Kidney (tissue), 13 donors: ENCODE measurements at regions not wholly inside any gene's neighbourhood (a gene's known extent, or its start where the extent isn't known, plus 50 kb on each side); places are given as distances from the start of the nearest gene placed in this dataset.
"Not testable (repeated sequence)": the region's sequence is repeated elsewhere in the genome, so short reads cannot be mapped to it uniquely, and the experiment has no call there.

Experiments used
- DNase-seq, 5 donors: peaks; one replicate each; pipeline ENCODE4 v3.0.0-alpha.2; 2013 to 2020
- FAIRE-seq: peaks from 2 replicates; lab custom pipeline; 2012; peaks lifted over from hg19 to GRCh38; lab: Jason Lieb, UNC
- H3K27ac ChIP-seq, 2 donors: one replicate each; pipeline ENCODE4 v1.7.0; 2013; ENCODE audit warnings: low read depth in 2 of 2, low read length in 2 of 2, inconsistent platforms in 1 of 2
- H3K27me3 ChIP-seq: one replicate; pipeline ENCODE4 v1.7.1; 2013; ENCODE audit warnings: low read length, inconsistent platforms; ENCODE audit not compliant: control insufficient read depth, insufficient read depth
- H3K36me3 ChIP-seq, 3 donors: one replicate each; pipeline versions ENCODE4 v1.7.0 to v1.7.1; 2013; ENCODE audit warnings: low read length in 3 of 3, control low read depth in 1 of 3, inconsistent platforms in 1 of 3; ENCODE audit not compliant: insufficient read depth in 3 of 3, control insufficient read depth in 2 of 3
- H3K4me1 ChIP-seq, 3 donors: one replicate each; pipeline versions ENCODE4 v1.7.0 to v1.7.1; 2013; ENCODE audit warnings: low read length in 3 of 3, inconsistent platforms in 1 of 3, low read depth in 1 of 3; ENCODE audit not compliant: control insufficient read depth in 2 of 3, insufficient read depth in 2 of 3
- H3K4me3 ChIP-seq, 3 donors: one replicate each; pipeline versions ENCODE4 v1.7.0 to v1.8.1; 2013; ENCODE audit warnings: low read length in 3 of 3, control low read depth in 1 of 3, inconsistent platforms in 1 of 3
- H3K9ac ChIP-seq, 3 donors: one replicate each; pipeline versions ENCODE4 v1.7.0 to v1.7.1; 2013; ENCODE audit warnings: low read length in 3 of 3, control low read depth in 1 of 3, inconsistent platforms in 1 of 3
- H3K9me3 ChIP-seq, 3 donors: one replicate each; pipeline versions ENCODE4 v1.7.0 to v1.7.1; 2013; ENCODE audit warnings: low read length in 3 of 3, control low read depth in 1 of 3, inconsistent platforms in 1 of 3; ENCODE audit not compliant: control insufficient read depth in 2 of 3, insufficient read depth in 1 of 3
- intact Hi-C: fragments of 100-400 bp; cut with DNase I; formaldehyde crosslinking; loops from one replicate; pipeline ENCODE4 v1.11.1; 2022
- TF ChIP-seq, protein P1 (sequence below): IDR thresholded peaks from 3 replicates; pipeline ENCODE4 v1.5.1; 2012; ENCODE audit warnings: mild to moderate bottlenecking, moderate library complexity, borderline replicate concordance; ENCODE audit not compliant: insufficient read depth; ENCODE audit errors: extremely low read depth
- donor health status: control.
- donor health status: control.
- donor health status: control.
- donor health status: control.
- donor health status: control.
- donor health status: DM: yes; HTN: yes; CAD: no.
- donor health status: Normal renal cell carcinoma (clear cell type).

DNA sequence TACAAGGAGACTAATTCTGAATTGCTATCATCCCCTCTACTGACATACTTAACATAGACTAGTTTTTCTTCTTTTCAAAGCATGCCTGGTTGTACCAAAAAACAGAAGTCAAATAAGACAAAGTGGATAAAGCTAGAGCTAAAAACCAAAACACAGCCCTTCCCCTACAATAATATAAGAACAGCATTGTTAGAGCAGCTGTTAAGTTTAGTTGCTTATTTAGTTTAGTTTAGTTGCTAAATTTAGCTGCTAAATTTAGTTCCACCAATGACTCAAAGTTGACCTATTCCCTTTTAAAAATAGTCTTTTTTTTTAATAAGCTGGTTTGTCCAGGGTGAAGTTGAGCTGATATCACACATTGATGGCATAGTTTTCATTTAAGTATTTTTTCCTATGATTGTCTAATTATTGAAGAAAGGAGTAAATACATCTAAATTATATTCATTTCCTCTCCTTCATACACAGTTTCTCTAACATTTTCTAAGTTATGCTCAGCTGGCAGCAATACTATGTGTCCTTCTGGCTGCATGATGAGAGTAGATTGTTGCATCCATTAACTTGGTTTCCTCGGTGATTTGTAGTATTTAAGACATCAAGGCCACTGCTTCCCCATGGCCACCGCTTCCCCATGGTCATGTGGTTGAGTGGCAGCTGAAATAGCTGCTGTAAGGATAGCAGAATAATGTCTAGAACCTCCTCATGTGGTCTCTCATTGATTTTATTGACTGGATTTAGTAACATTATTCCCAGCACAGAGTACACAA, 718.6 kb upstream of the NECTIN3 start:
- Histone ChIP-seq H3K36me3 (no peaks in the 10 kb centered on the region), H3K27me3 (no peaks in the 10 kb centered on the region), H3K27ac (no peak overlapping the region), H3K9me3 (no peaks in the 10 kb centered on the region), H3K4me3 (no peak overlapping the region), H3K4me1 (no peaks in the 10 kb centered on the region), H3K9ac (no peak overlapping the region)
- intact Hi-C loops, result no loop called here
- FAIRE-seq (no peak), DNase-seq (no peak)
- TF ChIP-seq, protein P1, sequence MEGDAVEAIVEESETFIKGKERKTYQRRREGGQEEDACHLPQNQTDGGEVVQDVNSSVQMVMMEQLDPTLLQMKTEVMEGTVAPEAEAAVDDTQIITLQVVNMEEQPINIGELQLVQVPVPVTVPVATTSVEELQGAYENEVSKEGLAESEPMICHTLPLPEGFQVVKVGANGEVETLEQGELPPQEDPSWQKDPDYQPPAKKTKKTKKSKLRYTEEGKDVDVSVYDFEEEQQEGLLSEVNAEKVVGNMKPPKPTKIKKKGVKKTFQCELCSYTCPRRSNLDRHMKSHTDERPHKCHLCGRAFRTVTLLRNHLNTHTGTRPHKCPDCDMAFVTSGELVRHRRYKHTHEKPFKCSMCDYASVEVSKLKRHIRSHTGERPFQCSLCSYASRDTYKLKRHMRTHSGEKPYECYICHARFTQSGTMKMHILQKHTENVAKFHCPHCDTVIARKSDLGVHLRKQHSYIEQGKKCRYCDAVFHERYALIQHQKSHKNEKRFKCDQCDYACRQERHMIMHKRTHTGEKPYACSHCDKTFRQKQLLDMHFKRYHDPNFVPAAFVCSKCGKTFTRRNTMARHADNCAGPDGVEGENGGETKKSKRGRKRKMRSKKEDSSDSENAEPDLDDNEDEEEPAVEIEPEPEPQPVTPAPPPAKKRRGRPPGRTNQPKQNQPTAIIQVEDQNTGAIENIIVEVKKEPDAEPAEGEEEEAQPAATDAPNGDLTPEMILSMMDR, result no peak

DNA sequence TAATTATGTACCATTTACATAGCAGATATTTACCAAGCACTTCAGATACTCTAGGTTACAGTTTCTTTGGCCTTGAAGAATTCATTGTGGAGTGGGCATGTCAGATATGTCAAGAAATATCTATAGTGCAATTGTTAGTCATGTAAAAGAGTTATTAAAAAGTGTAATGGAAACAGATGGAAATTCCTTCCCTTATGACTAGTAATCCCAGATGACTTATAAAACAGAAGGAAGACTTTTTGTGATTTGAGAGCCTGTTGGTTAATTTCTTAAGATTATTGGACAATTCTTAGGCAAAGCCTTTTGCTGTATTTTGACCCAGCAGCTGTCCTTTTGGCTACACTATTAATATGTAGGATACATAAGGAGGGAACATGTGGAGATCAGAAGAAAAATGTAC, 708.9 kb upstream of the NECTIN3 start:
- H3K4me3 ChIP-seq, result no peak overlapping the region
- no peak for DNase-seq
- H3K27ac ChIP-seq, result no peak overlapping the region
- intact Hi-C loops, result no loop called here
- TF ChIP-seq, protein P1, result no peak
- H3K9ac ChIP-seq, result no peak overlapping the region
- H3K9me3 ChIP-seq, result no peaks in the 10 kb centered on the region
- H3K4me1 ChIP-seq, result no peaks in the 10 kb centered on the region
- no peaks in the 10 kb centered on the region for H3K36me3 ChIP-seq
- FAIRE-seq, result no peak
- H3K27me3 ChIP-seq, result no peaks in the 10 kb centered on the region

DNA sequence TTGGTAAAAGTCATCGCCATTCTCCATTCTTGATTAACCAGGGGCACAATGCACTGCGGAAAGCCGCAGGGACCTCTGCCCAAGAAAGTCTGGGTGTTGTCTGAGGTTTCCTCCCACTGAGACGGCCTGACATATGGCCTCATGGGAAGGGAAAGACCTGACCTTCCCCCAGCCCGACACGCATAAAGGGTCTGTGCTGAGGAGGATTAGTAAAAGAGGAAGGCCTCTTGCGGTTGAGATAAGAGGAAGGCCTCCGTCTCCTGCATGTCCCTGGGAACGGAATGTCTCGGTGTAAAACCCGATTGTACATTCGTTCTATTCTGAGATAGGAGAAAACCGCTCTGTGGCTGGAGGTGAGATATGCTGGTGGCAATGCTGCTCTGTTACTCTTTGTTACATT, 704.3 kb upstream of the NECTIN3 start:
- H3K9ac ChIP-seq, H3K4me3 ChIP-seq, H3K9me3 ChIP-seq, H3K4me1 ChIP-seq, DNase-seq, H3K27me3 ChIP-seq, H3K36me3 ChIP-seq, intact Hi-C loops, H3K27ac ChIP-seq, FAIRE-seq: not testable (repeated sequence)

GRCh38 chr3:110375751-110376518, 695.7 kb upstream of the NECTIN3 start:
- Histone ChIP-seq H3K9ac (no peak overlapping the region), H3K9me3 (no peaks in the 10 kb centered on the region), H3K27ac (no peak overlapping the region), H3K36me3 (no peaks in the 10 kb centered on the region), H3K27me3 (no peaks in the 10 kb centered on the region), H3K4me1 (no peaks in the 10 kb centered on the region), H3K4me3 (no peak overlapping the region)
- TF ChIP-seq, protein P1, result no peak
- intact Hi-C loops, result no loop called here
- DNase-seq, result peak in 1 of 5 donors; percentile 3
- no peak for FAIRE-seq
